ENCODE measurements at regions not wholly inside any gene's neighbourhood (a gene's known extent, or its start where the extent isn't known, plus 50 kb on each side); places are given as distances from the start of the nearest gene placed in this dataset.

GRCh38 chr9:74304598-74304997 lies 192.5 kb upstream of the RORB start:
- Histone ChIP-seq H3K4me1 (ENCODE audit: insufficient read depth, low read length) (peaks cover 3% of the 10 kb centered on the region; the same call in 1 of the 2 replicates), H3K27me3 (ENCODE audit: insufficient read depth, low read length, poor library complexity) (no peaks in the 10 kb centered on the region), H2AFZ (ENCODE audit: low read depth, low read length) (0 out of 2 replicates have a peak overlapping the region, but pooled peaks have one; percentile 51), H4K20me1 (ENCODE audit: insufficient read depth, low read length) (no peaks in the 10 kb centered on the region), H3K9me3 (ENCODE audit: insufficient read depth, low read length, severe bottlenecking) (no peaks in the 10 kb centered on the region), H3K36me3 (ENCODE audit: insufficient read depth, low read length) (no peaks in the 10 kb centered on the region), H3K9ac (ENCODE audit: low read depth, low read length) (no peak overlapping the region), H3K79me2 (ENCODE audit: insufficient read depth, low read length) (no peaks in the 10 kb centered on the region), H3K4me3 (ENCODE audit: low read depth in 1 of 2, low read length in 2 of 2) (no peak overlapping the region), H3K27ac (ENCODE audit: low read length) (no peak overlapping the region), H3K4me2 (ENCODE audit: insufficient read depth, low read length) (no peak overlapping the region)
- TF ChIP-seq CTCF (IDR thresholded peaks at IDR 0.05; ENCODE audit: borderline replicate concordance, extremely low read depth, low read length, poor library complexity, severe bottlenecking) (no peak), EZH2 (IDR thresholded peaks at IDR 0.05; ENCODE audit: borderline replicate concordance, low read depth, low read length, severe bottlenecking) (no peak)
- ATAC-seq (ENCODE audit: insufficient read depth, low read depth) (no peak), DNase-seq (no peak)

GRCh38 chr9:74309654-74310053 lies 187.5 kb upstream of the RORB start:
- TF ChIP-seq EZH2 (IDR thresholded peaks at IDR 0.05; ENCODE audit: borderline replicate concordance, low read depth, low read length, severe bottlenecking) (no peak), CTCF (IDR thresholded peaks at IDR 0.05; ENCODE audit: borderline replicate concordance, extremely low read depth, low read length, poor library complexity, severe bottlenecking) (peak; percentile 61)
- ATAC-seq (ENCODE audit: insufficient read depth, low read depth), result peak; percentile 75
- H3K4me2 ChIP-seq (ENCODE audit: insufficient read depth, low read length), result no peak overlapping the region
- H3K4me3 ChIP-seq (ENCODE audit: low read depth in 1 of 2, low read length in 2 of 2), result no peak overlapping the region
- H3K27me3 ChIP-seq (ENCODE audit: insufficient read depth, low read length, poor library complexity), result no peaks in the 10 kb centered on the region
- H3K4me1 ChIP-seq (ENCODE audit: insufficient read depth, low read length), result peaks cover 5% of the 10 kb centered on the region; the same call in 1 of the 2 replicates
- DNase-seq, result no peak
- H3K79me2 ChIP-seq (ENCODE audit: insufficient read depth, low read length), result no peaks in the 10 kb centered on the region
- no peaks in the 10 kb centered on the region for H4K20me1 ChIP-seq (ENCODE audit: insufficient read depth, low read length)
- no peaks in the 10 kb centered on the region for H3K36me3 ChIP-seq (ENCODE audit: insufficient read depth, low read length)
- H3K27ac ChIP-seq (ENCODE audit: low read length), result no peak overlapping the region
- H2AFZ ChIP-seq (ENCODE audit: low read depth, low read length), result 0 out of 2 replicates have a peak overlapping the region, but pooled peaks have one; percentile 4
- H3K9ac ChIP-seq (ENCODE audit: low read depth, low read length), result no peak overlapping the region
- H3K9me3 ChIP-seq (ENCODE audit: insufficient read depth, low read length, severe bottlenecking), result no peaks in the 10 kb centered on the region

- H4K20me1 ChIP-seq (ENCODE audit: insufficient read depth, low read length), result no peaks in the 10 kb centered on the region
- no peak overlapping the region for H3K4me2 ChIP-seq (ENCODE audit: insufficient read depth, low read length)
- H3K4me1 ChIP-seq (ENCODE audit: insufficient read depth, low read length), result peaks cover 16% of the 10 kb centered on the region
- no peaks in the 10 kb centered on the region for H3K79me2 ChIP-seq (ENCODE audit: insufficient read depth, low read length)
- no peaks in the 10 kb centered on the region for H3K36me3 ChIP-seq (ENCODE audit: insufficient read depth, low read length)
- TF ChIP-seq CTCF (IDR thresholded peaks at IDR 0.05; ENCODE audit: borderline replicate concordance, extremely low read depth, low read length, poor library complexity, severe bottlenecking) (no peak), EZH2 (IDR thresholded peaks at IDR 0.05; ENCODE audit: borderline replicate concordance, low read depth, low read length, severe bottlenecking) (no peak)
- peaks cover 4% of the 10 kb centered on the region for H3K9me3 ChIP-seq (ENCODE audit: insufficient read depth, low read length, severe bottlenecking)
- H3K27ac ChIP-seq (ENCODE audit: low read length), result peak overlapping the region; percentile 22; the same call in 1 of the 2 replicates
- H3K27me3 ChIP-seq (ENCODE audit: insufficient read depth, low read length, poor library complexity), result no peaks in the 10 kb centered on the region
- no peak overlapping the region for H3K4me3 ChIP-seq (ENCODE audit: low read depth in 1 of 2, low read length in 2 of 2)
- no peak overlapping the region for H3K9ac ChIP-seq (ENCODE audit: low read depth, low read length)
- ATAC-seq (ENCODE audit: insufficient read depth, low read depth) (peak; percentile 68), DNase-seq (no peak)
- peak overlapping the region; percentile 36 for H2AFZ ChIP-seq (ENCODE audit: low read depth, low read length)
Measured at GRCh38 chr9:74317235-74317634, 179.9 kb upstream of the RORB start.

GRCh38 chr9:74321396-74321795 lies 175.7 kb upstream of the RORB start:
- Histone ChIP-seq H3K9ac (ENCODE audit: low read depth, low read length) (no peak overlapping the region), H3K9me3 (ENCODE audit: insufficient read depth, low read length, severe bottlenecking) (no peaks in the 10 kb centered on the region), H3K79me2 (ENCODE audit: insufficient read depth, low read length) (no peaks in the 10 kb centered on the region), H3K4me1 (ENCODE audit: insufficient read depth, low read length) (peaks cover 34% of the 10 kb centered on the region), H2AFZ (ENCODE audit: low read depth, low read length) (no peak overlapping the region), H3K36me3 (ENCODE audit: insufficient read depth, low read length) (no peaks in the 10 kb centered on the region), H4K20me1 (ENCODE audit: insufficient read depth, low read length) (no peaks in the 10 kb centered on the region), H3K27me3 (ENCODE audit: insufficient read depth, low read length, poor library complexity) (no peaks in the 10 kb centered on the region), H3K27ac (ENCODE audit: low read length) (no peak overlapping the region), H3K4me3 (ENCODE audit: low read depth in 1 of 2, low read length in 2 of 2) (no peak overlapping the region), H3K4me2 (ENCODE audit: insufficient read depth, low read length) (no peak overlapping the region)
- DNase-seq (no peak), ATAC-seq (ENCODE audit: insufficient read depth, low read depth) (no peak)
- TF ChIP-seq EZH2 (IDR thresholded peaks at IDR 0.05; ENCODE audit: borderline replicate concordance, low read depth, low read length, severe bottlenecking) (no peak), CTCF (IDR thresholded peaks at IDR 0.05; ENCODE audit: borderline replicate concordance, extremely low read depth, low read length, poor library complexity, severe bottlenecking) (no peak)
